ENCODE measurements at regions not wholly inside any gene's neighbourhood (a gene's known extent, or its start where the extent isn't known, plus 50 kb on each side); places are given as distances from the start of the nearest gene placed in this dataset.

DNA sequence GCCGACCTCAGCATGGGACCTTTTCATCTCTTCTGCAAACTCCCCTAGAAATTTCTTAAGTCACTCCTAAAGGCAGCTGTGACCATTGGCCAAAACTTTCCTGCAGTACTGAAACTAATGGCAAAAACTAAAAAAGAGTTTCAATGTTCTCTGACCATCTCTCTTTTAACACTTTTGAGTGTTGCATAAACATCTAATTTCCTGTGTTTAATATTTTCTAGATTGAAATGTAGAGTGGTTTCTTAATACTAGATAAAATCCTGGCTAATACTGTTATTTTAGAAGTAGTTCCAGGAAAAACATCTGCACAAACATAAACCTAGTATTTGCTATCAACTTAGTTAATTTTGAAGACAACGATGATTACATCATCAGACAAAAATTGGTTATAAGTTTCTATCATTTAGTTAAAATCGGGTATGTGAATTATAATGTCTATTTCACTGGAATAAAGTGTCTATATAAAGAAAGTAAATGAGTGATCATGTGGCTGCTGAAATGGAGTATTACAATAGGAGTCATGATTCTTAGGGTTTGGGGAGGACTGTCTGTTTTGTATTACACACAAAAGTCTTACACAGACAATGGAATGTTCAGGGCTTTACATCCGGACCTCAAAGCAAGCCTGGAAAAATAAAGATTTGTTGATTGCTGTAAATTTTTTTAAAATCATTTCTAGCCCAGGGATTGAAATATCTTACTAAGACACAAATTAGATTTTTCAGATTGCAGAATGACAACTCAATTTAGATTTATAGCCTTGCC is 1323.4 kb downstream of the C4orf33 start:
- CTCF ChIA-PET, result no interaction called here

More for the DNA sequence above, 1323.4 kb downstream of the C4orf33 start:
- no TSS peak for BruUV-seq (replicated peaks)
- H4K5ac ChIP-seq (ENCODE audit: low read depth, low read length), result no peak overlapping the region
- H4K20me1 ChIP-seq (ENCODE audit: insufficient read depth, low read length), result no peaks in the 10 kb centered on the region
- H3K4ac ChIP-seq (ENCODE audit: low read depth, low read length), result no peak overlapping the region
- no peaks in the 10 kb centered on the region for H3K9me3 ChIP-seq (ENCODE audit: control insufficient read depth, insufficient read depth, low read length)
- ATAC-seq (ENCODE audit: low read depth) (peak; percentile 21; the same call in 1 of the 2 replicates), DNase-seq (no peak)
- TF ChIP-seq NFE2L2 (IDR thresholded peaks at IDR 0.05; ENCODE audit: low read depth, low read length), result no peak
- no peak for TF ChIP-seq SMC3 (IDR thresholded peaks at IDR 0.05; ENCODE audit: low read depth, low read length)
- no peak for TF ChIP-seq POLR2A (IDR thresholded peaks at IDR 0.05; ENCODE audit: low read depth, low read length)
- 0 out of 2 replicates have a peak, but pooled peaks have one; percentile 19 for TF ChIP-seq CEBPB (IDR thresholded peaks at IDR 0.05; ENCODE audit: low read depth, low read length)
- no peak for TF ChIP-seq RAD21 (IDR thresholded peaks at IDR 0.05; ENCODE audit: low read length)
- TF ChIP-seq MAFK (IDR thresholded peaks at IDR 0.05; ENCODE audit: low read depth, low read length), result no peak
- no CpG with 5 or more reads among the region's 4 CpGs for WGBS, 2 experiments (ENCODE audit: extremely low coverage in 2 of 2, insufficient read length in 1 of 2)
- no peak overlapping the region for H2AK5ac ChIP-seq (ENCODE audit: low read depth, low read length)
- no peaks in the 10 kb centered on the region for H3K9me1 ChIP-seq (ENCODE audit: insufficient read depth, low read length)
- no peak overlapping the region for H3K14ac ChIP-seq (replicated peaks; ENCODE audit: low read depth, low read length)
- H3K4me3 ChIP-seq (ENCODE audit: insufficient read depth, low read depth, low read length), result no peak overlapping the region
- H3K18ac ChIP-seq (ENCODE audit: low read depth, low read length), result no peak overlapping the region
- H3K27ac ChIP-seq (ENCODE audit: insufficient read depth, low read length), result no peak overlapping the region
- H3K4me1 ChIP-seq (ENCODE audit: control insufficient read depth, insufficient read depth, low read length), result no peaks in the 10 kb centered on the region
- H2BK20ac ChIP-seq (ENCODE audit: low read depth, low read length), result no peak overlapping the region
- H2BK5ac ChIP-seq (ENCODE audit: low read depth, low read length, poor library complexity, severe bottlenecking), result no peak overlapping the region
- H3K56ac ChIP-seq (ENCODE audit: extremely low read depth, insufficient read depth, low read length), result no peak overlapping the region
- H3K9ac ChIP-seq (ENCODE audit: low read depth, low read length), result no peak overlapping the region
- no peak overlapping the region for H2AK9ac ChIP-seq (replicated peaks; ENCODE audit: low read depth, low read length, poor library complexity)
- H3K79me1 ChIP-seq (ENCODE audit: low read depth in 1 of 2, low read length in 2 of 2), result no peaks in the 10 kb centered on the region
- H2BK15ac ChIP-seq (ENCODE audit: low read depth, low read length), result no peak overlapping the region
- no peak overlapping the region for H3K4me2 ChIP-seq (ENCODE audit: low read depth, low read length)
- H3K23ac ChIP-seq (ENCODE audit: low read depth, low read length), result no peak overlapping the region
- H3K27me3 ChIP-seq (ENCODE audit: control insufficient read depth, insufficient read depth, low read length), result no peaks in the 10 kb centered on the region
- no peak overlapping the region for H4K8ac ChIP-seq (ENCODE audit: low read depth in 2 of 2, low read length in 2 of 2)
- POLR2A ChIA-PET (ENCODE audit: unreplicated experiment), result no interaction called here
- intact Hi-C loops (cut with micrococcal nuclease) (no loop called here), dilution Hi-C loops (cut with HindIII; ENCODE audit: low sequenced_read_pairs, unreplicated experiment) (no loop called here), in situ Hi-C loops (cut with MboI; ENCODE audit: low sequenced_read_pairs) (no loop called here)
- H2BK120ac ChIP-seq (ENCODE audit: low read depth, low read length), result no peak overlapping the region
- no peaks in the 10 kb centered on the region for H3K36me3 ChIP-seq (ENCODE audit: control insufficient read depth, insufficient read depth, low read length)
- H4K91ac ChIP-seq (ENCODE audit: insufficient read depth, low read depth, low read length), result no peak overlapping the region
- H2AFZ ChIP-seq (replicated peaks; ENCODE audit: low read length, poor library complexity), result no peak overlapping the region

All from IMR-90 (cell line).